ENCODE measurements at regions not wholly inside any gene's neighbourhood (a gene's known extent, or its start where the extent isn't known, plus 50 kb on each side); places are given as distances from the start of the nearest gene placed in this dataset.

DNA sequence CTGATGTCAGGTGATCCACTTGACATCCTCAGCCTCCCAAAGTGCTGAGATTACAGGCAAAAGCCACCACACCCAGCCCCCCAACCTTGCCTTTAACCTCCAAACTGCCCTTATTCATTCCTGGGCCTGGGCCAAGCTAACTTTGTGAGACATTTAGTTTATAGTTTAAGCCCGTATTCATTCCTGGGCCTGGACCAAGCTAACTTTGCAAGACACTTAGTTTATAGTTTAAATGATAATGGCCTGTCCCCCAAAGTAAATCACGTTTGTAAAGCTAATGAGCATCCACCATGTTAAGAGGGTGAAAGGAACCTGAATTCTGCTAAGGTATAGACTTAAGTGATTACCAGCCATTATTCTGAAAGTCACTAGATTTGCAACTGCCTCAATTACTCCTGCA is 68.7 kb downstream of the NEURL3 start:
- TF ChIP-seq, protein P1, sequence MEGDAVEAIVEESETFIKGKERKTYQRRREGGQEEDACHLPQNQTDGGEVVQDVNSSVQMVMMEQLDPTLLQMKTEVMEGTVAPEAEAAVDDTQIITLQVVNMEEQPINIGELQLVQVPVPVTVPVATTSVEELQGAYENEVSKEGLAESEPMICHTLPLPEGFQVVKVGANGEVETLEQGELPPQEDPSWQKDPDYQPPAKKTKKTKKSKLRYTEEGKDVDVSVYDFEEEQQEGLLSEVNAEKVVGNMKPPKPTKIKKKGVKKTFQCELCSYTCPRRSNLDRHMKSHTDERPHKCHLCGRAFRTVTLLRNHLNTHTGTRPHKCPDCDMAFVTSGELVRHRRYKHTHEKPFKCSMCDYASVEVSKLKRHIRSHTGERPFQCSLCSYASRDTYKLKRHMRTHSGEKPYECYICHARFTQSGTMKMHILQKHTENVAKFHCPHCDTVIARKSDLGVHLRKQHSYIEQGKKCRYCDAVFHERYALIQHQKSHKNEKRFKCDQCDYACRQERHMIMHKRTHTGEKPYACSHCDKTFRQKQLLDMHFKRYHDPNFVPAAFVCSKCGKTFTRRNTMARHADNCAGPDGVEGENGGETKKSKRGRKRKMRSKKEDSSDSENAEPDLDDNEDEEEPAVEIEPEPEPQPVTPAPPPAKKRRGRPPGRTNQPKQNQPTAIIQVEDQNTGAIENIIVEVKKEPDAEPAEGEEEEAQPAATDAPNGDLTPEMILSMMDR (conservative IDR thresholded peaks at IDR 0.05), result no peak
- no peak for TF ChIP-seq EZH2 (IDR thresholded peaks at IDR 0.05; ENCODE audit: low read depth)

All from PC-9 (cell line).